Prostate gland (tissue), 2 donors: ENCODE measurements at regions not wholly inside any gene's neighbourhood (a gene's known extent, or its start where the extent isn't known, plus 50 kb on each side); places are given as distances from the start of the nearest gene placed in this dataset.

Experiments used
- POLR2A ChIP-seq: fragments of 450-650 bp; IDR thresholded peaks from one replicate; pipeline ENCODE4 v1.6.1; 2016; ENCODE audit warnings: antibody characterized with exemption, mild to moderate bottlenecking
- TF ChIP-seq, protein P1 (sequence below), 4 experiments: fragments of 200-600 bp in 2 of 4; fragments of 450-650 bp in 2 of 4; sonication (generic) in 2 of 4; IDR thresholded peaks; 1 replicate in 3 of 4; 2 replicates in 1 of 4; pipeline ENCODE4 v1.5.1; 2016 to 2019; ENCODE audit warnings: antibody characterized with exemption in 4 of 4, mild to moderate bottlenecking in 2 of 4, moderate library complexity in 2 of 4

GRCh38 chr3:161657786-161658185, 161.2 kb downstream of the OTOL1 start:
- no peak for TF ChIP-seq POLR2A
- TF ChIP-seq, protein P1, sequence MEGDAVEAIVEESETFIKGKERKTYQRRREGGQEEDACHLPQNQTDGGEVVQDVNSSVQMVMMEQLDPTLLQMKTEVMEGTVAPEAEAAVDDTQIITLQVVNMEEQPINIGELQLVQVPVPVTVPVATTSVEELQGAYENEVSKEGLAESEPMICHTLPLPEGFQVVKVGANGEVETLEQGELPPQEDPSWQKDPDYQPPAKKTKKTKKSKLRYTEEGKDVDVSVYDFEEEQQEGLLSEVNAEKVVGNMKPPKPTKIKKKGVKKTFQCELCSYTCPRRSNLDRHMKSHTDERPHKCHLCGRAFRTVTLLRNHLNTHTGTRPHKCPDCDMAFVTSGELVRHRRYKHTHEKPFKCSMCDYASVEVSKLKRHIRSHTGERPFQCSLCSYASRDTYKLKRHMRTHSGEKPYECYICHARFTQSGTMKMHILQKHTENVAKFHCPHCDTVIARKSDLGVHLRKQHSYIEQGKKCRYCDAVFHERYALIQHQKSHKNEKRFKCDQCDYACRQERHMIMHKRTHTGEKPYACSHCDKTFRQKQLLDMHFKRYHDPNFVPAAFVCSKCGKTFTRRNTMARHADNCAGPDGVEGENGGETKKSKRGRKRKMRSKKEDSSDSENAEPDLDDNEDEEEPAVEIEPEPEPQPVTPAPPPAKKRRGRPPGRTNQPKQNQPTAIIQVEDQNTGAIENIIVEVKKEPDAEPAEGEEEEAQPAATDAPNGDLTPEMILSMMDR (IDR thresholded peaks at IDR 0.05), result no peak
